ENCODE measurements at regions not wholly inside any gene's neighbourhood (a gene's known extent, or its start where the extent isn't known, plus 50 kb on each side); places are given as distances from the start of the nearest gene placed in this dataset.

- no peak overlapping the region for H2BK20ac ChIP-seq (ENCODE audit: low read length)
- no peak overlapping the region for H3K18ac ChIP-seq (ENCODE audit: extremely low read depth, low read length)
- no peaks in the 10 kb centered on the region for H3K79me1 ChIP-seq (ENCODE audit: low read depth, low read length)
- H3K79me2 ChIP-seq (ENCODE audit: control insufficient read depth in 1 of 2, insufficient read depth in 2 of 2, low read length in 2 of 2) = no peaks in the 10 kb centered on the region
- no peak overlapping the region for H4K5ac ChIP-seq (ENCODE audit: insufficient read length, low read depth, low read length)
- no peak overlapping the region for H3K23ac ChIP-seq (ENCODE audit: insufficient read length)
- ChIA-PET POLR2A (ENCODE audit: partially characterized antibody) (no interaction called here), CTCF (ENCODE audit: partially characterized antibody) (interaction anchor here (0.9 kb wide), 1 partner anchor 11 kb away, joined by 3 read pairs; no protein-coding TSS in a partner anchor)
- no peak overlapping the region for H4K8ac ChIP-seq (ENCODE audit: extremely low read depth, insufficient read depth, low read length)
- no peak for FAIRE-seq
- H3K56ac ChIP-seq (replicated peaks; ENCODE audit: insufficient read length, low read depth, low read length) = no peak overlapping the region
- no peak overlapping the region for H3K4me2 ChIP-seq (ENCODE audit: insufficient read depth in 1 of 2, low read depth in 2 of 2, low read length in 2 of 2)
- H3K4me3 ChIP-seq (ENCODE audit: extremely low read depth in 1 of 4, insufficient read depth in 2 of 4, low read depth in 3 of 4, low read length in 4 of 4) = no peak overlapping the region
- no peak overlapping the region for H2BK15ac ChIP-seq (ENCODE audit: low read length)
- no peak overlapping the region for H2BK12ac ChIP-seq (ENCODE audit: low read depth, low read length)
- no peaks in the 10 kb centered on the region for H3K27me3 ChIP-seq (replicated peaks in 1 of 4; ENCODE audit: control insufficient read depth in 3 of 4, extremely low read depth in 1 of 4, insufficient read depth in 3 of 4, low read length in 3 of 4)
- H3K4ac ChIP-seq (replicated peaks; ENCODE audit: insufficient read length, low read depth, low read length) = no peak overlapping the region
- H2AK5ac ChIP-seq (ENCODE audit: low read depth, low read length) = no peak overlapping the region
- no peak for DNase-seq (ENCODE audit: low read depth in 1 of 2, low spot score in 2 of 2)
- no peaks in the 10 kb centered on the region for H4K20me1 ChIP-seq (replicated peaks in 1 of 2; ENCODE audit: control insufficient read depth in 1 of 2, insufficient read depth in 2 of 2, low read length in 2 of 2)
- no peak overlapping the region for H3K14ac ChIP-seq (ENCODE audit: insufficient read length)
- no peak overlapping the region for H3K9ac ChIP-seq (replicated peaks in 1 of 4; ENCODE audit: extremely low read depth in 1 of 4, low read depth in 3 of 4, low read length in 3 of 4)
- H3K27ac ChIP-seq (ENCODE audit: low read depth, low read length) = no peak overlapping the region
- no peak overlapping the region for H2BK5ac ChIP-seq (ENCODE audit: low read depth, low read length)
- no peak for TF ChIP-seq JUND (IDR thresholded peaks at IDR 0.05; ENCODE audit: low read length)
- TF ChIP-seq RBBP5 (IDR thresholded peaks at IDR 0.05; ENCODE audit: borderline replicate concordance, low read depth, low read length) = no peak
- no peak for TF ChIP-seq HDAC2 (IDR thresholded peaks at IDR 0.05; ENCODE audit: borderline replicate concordance in 1 of 2, low read depth in 2 of 2, low read length in 2 of 2)
- no peak for TF ChIP-seq TBP (IDR thresholded peaks at IDR 0.05; ENCODE audit: low read depth, low read length)
- TF ChIP-seq SIX5 (IDR thresholded peaks at IDR 0.05; ENCODE audit: low read depth, low read length) = no peak
- no peak for TF ChIP-seq USF2 (IDR thresholded peaks at IDR 0.05; ENCODE audit: low read length)
- no peak for TF ChIP-seq KDM4A (IDR thresholded peaks at IDR 0.05; ENCODE audit: low read depth, low read length, severe bottlenecking)
- no peak for TF ChIP-seq ATF2 (IDR thresholded peaks at IDR 0.05; ENCODE audit: low read length)
- TF ChIP-seq RFX5 (IDR thresholded peaks at IDR 0.05; ENCODE audit: borderline replicate concordance, low read depth, low read length) = no peak
- no peak for TF ChIP-seq CBX8 (IDR thresholded peaks at IDR 0.05; ENCODE audit: borderline replicate concordance, low read depth, low read length)
- peaks cover 4 to 11% of the 10 kb centered on the region in 2 experiments; a peak in 3 of 4 replicates for H3K9me3 ChIP-seq (ENCODE audit: insufficient read depth in 2 of 2, low read depth in 1 of 2, low read length in 1 of 2)
- H4K91ac ChIP-seq (replicated peaks; ENCODE audit: insufficient read length, low read length) = no peak overlapping the region
- H2AFZ ChIP-seq (ENCODE audit: low read length) = no peak overlapping the region
- no peaks in the 10 kb centered on the region for H3K23me2 ChIP-seq (ENCODE audit: low read depth, low read length)
- no peak overlapping the region for H2BK120ac ChIP-seq (replicated peaks; ENCODE audit: low read depth, low read length)
- 88% methylated on average over 2 of the region's 2 CpGs; no CpG with 5 or more reads in 1 of the 2 experiments for WGBS, 2 experiments (ENCODE audit: extremely low coverage in 1 of 2, insufficient coverage in 1 of 2, insufficient read length in 1 of 2, insufficient replicate concordance in 2 of 2, low coverage in 1 of 2, low lambda C conversion rate in 2 of 2, missing lambda C conversion rate in 1 of 2)
- H3K36me3 ChIP-seq (ENCODE audit: control insufficient read depth in 2 of 4, insufficient read depth in 4 of 4, low read length in 3 of 4) = no peaks in the 10 kb centered on the region
- no peaks in the 10 kb centered on the region for H3K4me1 ChIP-seq (replicated peaks in 1 of 4; ENCODE audit: control insufficient read depth in 3 of 4, insufficient read depth in 4 of 4, low read length in 3 of 4)
These were observed 142.2 kb downstream of the HS3ST1 start for GRCh38 chr4:11286533-11286932.

All from H1 (cell line).